ENCODE measurements at regions not wholly inside any gene's neighbourhood (a gene's known extent, or its start where the extent isn't known, plus 50 kb on each side); places are given as distances from the start of the nearest gene placed in this dataset.
"Not testable (repeated sequence)": the region's sequence is repeated elsewhere in the genome, so short reads cannot be mapped to it uniquely, and the experiment has no call there.

- not testable (repeated sequence) for H3K36me3 ChIP-seq (ENCODE audit: insufficient read depth); H3K27ac ChIP-seq (ENCODE audit: low read depth); DNase-seq (ENCODE audit: extremely low spot score); H3K4me1 ChIP-seq (ENCODE audit: insufficient read depth); H3K4me3 ChIP-seq (ENCODE audit: low read depth, low read length)
- WGBS, result 51% methylated on average over 2 of the region's 2 CpGs
Observed at GRCh38 chr21:22023896-22024295, 1025.7 kb downstream of the NCAM2 start.

- H3K36me3 ChIP-seq (ENCODE audit: insufficient read depth), result no peaks in the 10 kb centered on the region
- no peak for DNase-seq (ENCODE audit: extremely low spot score)
- WGBS, result 83% methylated on average over 2 of the region's 2 CpGs
- no peak overlapping the region for H3K27ac ChIP-seq (ENCODE audit: low read depth)
- no peaks in the 10 kb centered on the region for H3K4me1 ChIP-seq (ENCODE audit: insufficient read depth)
- no peak overlapping the region for H3K4me3 ChIP-seq (ENCODE audit: low read depth, low read length)
Observed at GRCh38 chr21:22044431-22044830, 1046.2 kb downstream of the NCAM2 start.

- Histone ChIP-seq H3K36me3 (ENCODE audit: insufficient read depth) (no peaks in the 10 kb centered on the region), H3K27ac (ENCODE audit: low read depth) (no peak overlapping the region), H3K4me3 (ENCODE audit: low read depth, low read length) (no peak overlapping the region), H3K4me1 (ENCODE audit: insufficient read depth) (no peaks in the 10 kb centered on the region)
- DNase-seq (ENCODE audit: extremely low spot score), result no peak
Observed at GRCh38 chr21:22046576-22046975, 1048.4 kb downstream of the NCAM2 start.

- H3K27ac ChIP-seq (ENCODE audit: low read depth), result no peak overlapping the region
- no peaks in the 10 kb centered on the region for H3K4me1 ChIP-seq (ENCODE audit: insufficient read depth)
- H3K4me3 ChIP-seq (ENCODE audit: low read depth, low read length), result no peak overlapping the region
- WGBS, result 79% methylated on average over 5 of the region's 5 CpGs
- DNase-seq (ENCODE audit: extremely low spot score), result no peak
- no peaks in the 10 kb centered on the region for H3K36me3 ChIP-seq (ENCODE audit: insufficient read depth)
Observed at GRCh38 chr21:22056904-22057303, 1058.7 kb downstream of the NCAM2 start.

GRCh38 chr21:22062472-22063139 lies 1064.4 kb downstream of the NCAM2 start:
- no peak for DNase-seq (ENCODE audit: extremely low spot score)
- no peaks in the 10 kb centered on the region for H3K36me3 ChIP-seq (ENCODE audit: insufficient read depth)
- H3K4me1 ChIP-seq (ENCODE audit: insufficient read depth), result no peaks in the 10 kb centered on the region
- H3K4me3 ChIP-seq (ENCODE audit: low read depth, low read length), result no peak overlapping the region
- H3K27ac ChIP-seq (ENCODE audit: low read depth), result no peak overlapping the region

GRCh38 chr21:22063140-22063539 lies 1064.9 kb downstream of the NCAM2 start:
- H3K4me3 ChIP-seq (ENCODE audit: low read depth, low read length), result no peak overlapping the region
- H3K4me1 ChIP-seq (ENCODE audit: insufficient read depth), result no peaks in the 10 kb centered on the region
- H3K36me3 ChIP-seq (ENCODE audit: insufficient read depth), result no peaks in the 10 kb centered on the region
- no peak overlapping the region for H3K27ac ChIP-seq (ENCODE audit: low read depth)
- DNase-seq (ENCODE audit: extremely low spot score), result no peak
- 74% methylated on average over 2 of the region's 2 CpGs for WGBS

GRCh38 chr21:22076471-22076870 lies 1078.3 kb downstream of the NCAM2 start:
- DNase-seq (ENCODE audit: extremely low spot score), result no peak
- H3K4me1 ChIP-seq (ENCODE audit: insufficient read depth), result no peaks in the 10 kb centered on the region
- H3K4me3 ChIP-seq (ENCODE audit: low read depth, low read length), result no peak overlapping the region
- no peaks in the 10 kb centered on the region for H3K36me3 ChIP-seq (ENCODE audit: insufficient read depth)
- 28% methylated on average over 4 of the region's 4 CpGs for WGBS
- no peak overlapping the region for H3K27ac ChIP-seq (ENCODE audit: low read depth)

GRCh38 chr21:22083899-22084298 lies 1085.7 kb downstream of the NCAM2 start:
- Histone ChIP-seq H3K36me3 (ENCODE audit: insufficient read depth) (no peaks in the 10 kb centered on the region), H3K4me1 (ENCODE audit: insufficient read depth) (no peaks in the 10 kb centered on the region), H3K27ac (ENCODE audit: low read depth) (no peak overlapping the region), H3K4me3 (ENCODE audit: low read depth, low read length) (no peak overlapping the region)
- 77% methylated on average over 3 of the region's 3 CpGs for WGBS
- DNase-seq (ENCODE audit: extremely low spot score), result no peak

- 41% methylated on average over 1 of the region's 1 CpG for WGBS
- H3K4me3 ChIP-seq (ENCODE audit: low read depth, low read length), result no peak overlapping the region
- H3K36me3 ChIP-seq (ENCODE audit: insufficient read depth), result no peaks in the 10 kb centered on the region
- no peaks in the 10 kb centered on the region for H3K4me1 ChIP-seq (ENCODE audit: insufficient read depth)
- H3K27ac ChIP-seq (ENCODE audit: low read depth), result no peak overlapping the region
- no peak for DNase-seq (ENCODE audit: extremely low spot score)
Observed at GRCh38 chr21:22096314-22096713, 1098.1 kb downstream of the NCAM2 start.

- Histone ChIP-seq H3K27ac (ENCODE audit: low read depth) (no peak overlapping the region), H3K4me3 (ENCODE audit: low read depth, low read length) (no peak overlapping the region), H3K36me3 (ENCODE audit: insufficient read depth) (no peaks in the 10 kb centered on the region), H3K4me1 (ENCODE audit: insufficient read depth) (no peaks in the 10 kb centered on the region)
- 73% methylated on average over 2 of the region's 2 CpGs for whole genome bisulfite sequencing
- DNase-seq (ENCODE audit: extremely low spot score), result no peak
Observed at GRCh38 chr21:22106720-22107410, 1108.7 kb downstream of the NCAM2 start.

GRCh38 chr21:22115746-22116145 lies 1117.5 kb downstream of the NCAM2 start:
- no peak for DNase-seq (ENCODE audit: extremely low spot score)
- H3K4me3 ChIP-seq (ENCODE audit: low read depth, low read length), result no peak overlapping the region
- H3K27ac ChIP-seq (ENCODE audit: low read depth), result no peak overlapping the region
- no peaks in the 10 kb centered on the region for H3K36me3 ChIP-seq (ENCODE audit: insufficient read depth)
- no peaks in the 10 kb centered on the region for H3K4me1 ChIP-seq (ENCODE audit: insufficient read depth)
- 93% methylated on average over 2 of the region's 2 CpGs for WGBS

GRCh38 chr21:22120616-22121266 lies 1122.5 kb downstream of the NCAM2 start:
- H3K36me3 ChIP-seq (ENCODE audit: insufficient read depth), result no peaks in the 10 kb centered on the region
- H3K4me3 ChIP-seq (ENCODE audit: low read depth, low read length), result no peak overlapping the region
- no peak for DNase-seq (ENCODE audit: extremely low spot score)
- H3K4me1 ChIP-seq (ENCODE audit: insufficient read depth), result no peaks in the 10 kb centered on the region
- WGBS, result 81% methylated on average over 14 of the region's 14 CpGs
- H3K27ac ChIP-seq (ENCODE audit: low read depth), result no peak overlapping the region

- no peak overlapping the region for H3K27ac ChIP-seq (ENCODE audit: low read depth)
- H3K4me3 ChIP-seq (ENCODE audit: low read depth, low read length), result no peak overlapping the region
- WGBS, result 89% methylated on average over 2 of the region's 2 CpGs
- H3K36me3 ChIP-seq (ENCODE audit: insufficient read depth), result no peaks in the 10 kb centered on the region
- no peaks in the 10 kb centered on the region for H3K4me1 ChIP-seq (ENCODE audit: insufficient read depth)
- DNase-seq (ENCODE audit: extremely low spot score), result no peak
Observed at GRCh38 chr21:22125581-22125980, 1127.4 kb downstream of the NCAM2 start.

- H3K4me1 ChIP-seq (ENCODE audit: insufficient read depth), result no peaks in the 10 kb centered on the region
- no peaks in the 10 kb centered on the region for H3K36me3 ChIP-seq (ENCODE audit: insufficient read depth)
- no peak for DNase-seq (ENCODE audit: extremely low spot score)
- no peak overlapping the region for H3K27ac ChIP-seq (ENCODE audit: low read depth)
- no peak overlapping the region for H3K4me3 ChIP-seq (ENCODE audit: low read depth, low read length)
- 74% methylated on average over 2 of the region's 2 CpGs for whole genome bisulfite sequencing
Observed at GRCh38 chr21:22128671-22129070, 1130.5 kb downstream of the NCAM2 start.

All from urinary bladder (tissue), 3 donors.